ENCODE measurements at regions not wholly inside any gene's neighbourhood (a gene's known extent, or its start where the extent isn't known, plus 50 kb on each side); places are given as distances from the start of the nearest gene placed in this dataset.

- Histone ChIP-seq H3K4me2 (ENCODE audit: low read depth, low read length, poor library complexity, severe bottlenecking) (no peak overlapping the region), H3K4me3 (ENCODE audit: low read length, poor library complexity, severe bottlenecking) (no peak overlapping the region), H3K79me2 (ENCODE audit: insufficient read depth, low read length) (no peaks in the 10 kb centered on the region), H3K27me3 (ENCODE audit: insufficient read depth, low read length, poor library complexity, severe bottlenecking) (no peaks in the 10 kb centered on the region), H3K9ac (ENCODE audit: low read depth, low read length, poor library complexity, severe bottlenecking) (no peak overlapping the region), H3K9me2 (replicated peaks; ENCODE audit: low read depth, low read length) (no peaks in the 10 kb centered on the region), H3K4me1 (ENCODE audit: insufficient read depth, low read length, poor library complexity, severe bottlenecking) (no peaks in the 10 kb centered on the region), H4K20me1 (ENCODE audit: insufficient read depth, low read length, poor library complexity, severe bottlenecking) (no peaks in the 10 kb centered on the region), H3K36me3 (ENCODE audit: insufficient read depth, low read length) (no peaks in the 10 kb centered on the region), H3F3A (ENCODE audit: low read depth) (no peaks in the 10 kb centered on the region), H3K9me3 (ENCODE audit: insufficient read depth, low read depth, low read length) (no peaks in the 10 kb centered on the region), H2AFZ (ENCODE audit: low read length) (no peak overlapping the region)
- TF ChIP-seq EZH2phosphoT487 (IDR thresholded peaks at IDR 0.05; ENCODE audit: borderline replicate concordance) (no peak), CTCF (conservative IDR thresholded peaks at IDR 0.05; ENCODE audit: low read length) (no peak)
These were observed 944.7 kb upstream of the NDST4 start for GRCh38 chr4:116058129-116058528.

- H3K79me2 ChIP-seq (ENCODE audit: insufficient read depth, low read length) = no peaks in the 10 kb centered on the region
- TF ChIP-seq EZH2phosphoT487 (IDR thresholded peaks at IDR 0.05; ENCODE audit: borderline replicate concordance) (no peak), CTCF (conservative IDR thresholded peaks at IDR 0.05; ENCODE audit: low read length) (peak; percentile 41)
- H3K4me2 ChIP-seq (ENCODE audit: low read depth, low read length, poor library complexity, severe bottlenecking) = no peak overlapping the region
- no peak overlapping the region for H3K9ac ChIP-seq (ENCODE audit: low read depth, low read length, poor library complexity, severe bottlenecking)
- H3K4me3 ChIP-seq (ENCODE audit: low read length, poor library complexity, severe bottlenecking) = no peak overlapping the region
- no peaks in the 10 kb centered on the region for H3K36me3 ChIP-seq (ENCODE audit: insufficient read depth, low read length)
- H3K4me1 ChIP-seq (ENCODE audit: insufficient read depth, low read length, poor library complexity, severe bottlenecking) = no peaks in the 10 kb centered on the region
- no peak overlapping the region for H2AFZ ChIP-seq (ENCODE audit: low read length)
- H3K9me3 ChIP-seq (ENCODE audit: insufficient read depth, low read depth, low read length) = no peaks in the 10 kb centered on the region
- no peaks in the 10 kb centered on the region for H3K27me3 ChIP-seq (ENCODE audit: insufficient read depth, low read length, poor library complexity, severe bottlenecking)
- no peaks in the 10 kb centered on the region for H3F3A ChIP-seq (ENCODE audit: low read depth)
- H3K9me2 ChIP-seq (replicated peaks; ENCODE audit: low read depth, low read length) = no peaks in the 10 kb centered on the region
- no peaks in the 10 kb centered on the region for H4K20me1 ChIP-seq (ENCODE audit: insufficient read depth, low read length, poor library complexity, severe bottlenecking)
These were observed 942.7 kb upstream of the NDST4 start for GRCh38 chr4:116055857-116056827.

- no peak overlapping the region for H2AFZ ChIP-seq (ENCODE audit: low read length)
- no peaks in the 10 kb centered on the region for H3K27me3 ChIP-seq (ENCODE audit: insufficient read depth, low read length, poor library complexity, severe bottlenecking)
- TF ChIP-seq CTCF (conservative IDR thresholded peaks at IDR 0.05; ENCODE audit: low read length) (no peak), EZH2phosphoT487 (IDR thresholded peaks at IDR 0.05; ENCODE audit: borderline replicate concordance) (no peak)
- H3K4me3 ChIP-seq (ENCODE audit: low read length, poor library complexity, severe bottlenecking) = no peak overlapping the region
- H3K36me3 ChIP-seq (ENCODE audit: insufficient read depth, low read length) = no peaks in the 10 kb centered on the region
- H3K4me1 ChIP-seq (ENCODE audit: insufficient read depth, low read length, poor library complexity, severe bottlenecking) = no peaks in the 10 kb centered on the region
- H3F3A ChIP-seq (ENCODE audit: low read depth) = no peaks in the 10 kb centered on the region
- no peak overlapping the region for H3K9ac ChIP-seq (ENCODE audit: low read depth, low read length, poor library complexity, severe bottlenecking)
- no peaks in the 10 kb centered on the region for H3K9me2 ChIP-seq (replicated peaks; ENCODE audit: low read depth, low read length)
- no peaks in the 10 kb centered on the region for H3K79me2 ChIP-seq (ENCODE audit: insufficient read depth, low read length)
- no peaks in the 10 kb centered on the region for H4K20me1 ChIP-seq (ENCODE audit: insufficient read depth, low read length, poor library complexity, severe bottlenecking)
- H3K4me2 ChIP-seq (ENCODE audit: low read depth, low read length, poor library complexity, severe bottlenecking) = no peak overlapping the region
- no peaks in the 10 kb centered on the region for H3K9me3 ChIP-seq (ENCODE audit: insufficient read depth, low read depth, low read length)
These were observed 913.9 kb upstream of the NDST4 start for GRCh38 chr4:116027311-116027710.
